ENCODE measurements at regions not wholly inside any gene's neighbourhood (a gene's known extent, or its start where the extent isn't known, plus 50 kb on each side); places are given as distances from the start of the nearest gene placed in this dataset.
"Not testable (repeated sequence)": the region's sequence is repeated elsewhere in the genome, so short reads cannot be mapped to it uniquely, and the experiment has no call there.

- DNase-seq = no peak
These were observed 1156.0 kb upstream of the LRRTM3 start for GRCh38 chr10:65769828-65770227.

- no peak for DNase-seq
These were observed 1147.1 kb upstream of the LRRTM3 start for GRCh38 chr10:65778753-65779152.

GRCh38 chr10:65779985-65780384, 1145.9 kb upstream of the LRRTM3 start:
- no peak for DNase-seq

GRCh38 chr10:65786279-65786678, 1139.6 kb upstream of the LRRTM3 start:
- no peak for DNase-seq

GRCh38 chr10:65787571-65787970, 1138.3 kb upstream of the LRRTM3 start:
- no peak for DNase-seq

GRCh38 chr10:65788271-65788670, 1137.6 kb upstream of the LRRTM3 start:
- no peak for DNase-seq

GRCh38 chr10:65791979-65792378, 1133.9 kb upstream of the LRRTM3 start:
- DNase-seq = no peak

- DNase-seq = no peak
These were observed 1132.0 kb upstream of the LRRTM3 start for GRCh38 chr10:65793738-65794425.

GRCh38 chr10:65794861-65795260, 1131.0 kb upstream of the LRRTM3 start:
- not testable (repeated sequence) for DNase-seq

GRCh38 chr10:65796472-65796871, 1129.4 kb upstream of the LRRTM3 start:
- DNase-seq = no peak

- DNase-seq = no peak
These were observed 1127.7 kb upstream of the LRRTM3 start for GRCh38 chr10:65798133-65798532.

GRCh38 chr10:65802391-65802790, 1123.4 kb upstream of the LRRTM3 start:
- no peak for DNase-seq

- no peak for DNase-seq
These were observed 1120.3 kb upstream of the LRRTM3 start for GRCh38 chr10:65805511-65805910.

- DNase-seq = no peak
These were observed 1119.8 kb upstream of the LRRTM3 start for GRCh38 chr10:65805993-65806392.

- no peak for DNase-seq
These were observed 1117.0 kb upstream of the LRRTM3 start for GRCh38 chr10:65808687-65809333.

GRCh38 chr10:65811931-65812525, 1113.8 kb upstream of the LRRTM3 start:
- DNase-seq = no peak

- no peak for DNase-seq
These were observed 1109.3 kb upstream of the LRRTM3 start for GRCh38 chr10:65816536-65816935.

GRCh38 chr10:65818990-65819389, 1106.8 kb upstream of the LRRTM3 start:
- DNase-seq = no peak

- DNase-seq = no peak
These were observed 1098.5 kb upstream of the LRRTM3 start for GRCh38 chr10:65827359-65827758.

- DNase-seq = no peak
These were observed 1087.0 kb upstream of the LRRTM3 start for GRCh38 chr10:65838811-65839210.

- no peak for DNase-seq
These were observed 1082.6 kb upstream of the LRRTM3 start for GRCh38 chr10:65843203-65843602.

- no peak for DNase-seq
These were observed 1079.9 kb upstream of the LRRTM3 start for GRCh38 chr10:65845916-65846315.

- no peak for DNase-seq
These were observed 1079.3 kb upstream of the LRRTM3 start for GRCh38 chr10:65846541-65846940.

- DNase-seq = no peak
These were observed 1078.9 kb upstream of the LRRTM3 start for GRCh38 chr10:65846949-65847348.
